ENCODE measurements at regions not wholly inside any gene's neighbourhood (a gene's known extent, or its start where the extent isn't known, plus 50 kb on each side); places are given as distances from the start of the nearest gene placed in this dataset.

GRCh38 chr6:97423190-97423589 lies 140.2 kb upstream of the MMS22L start:
- TF ChIP-seq CTCF (IDR thresholded peaks at IDR 0.05) (no peak), POLR2A (IDR thresholded peaks at IDR 0.05) (no peak)
